Small intestine (tissue), 7 donors: ENCODE measurements at regions not wholly inside any gene's neighbourhood (a gene's known extent, or its start where the extent isn't known, plus 50 kb on each side); places are given as distances from the start of the nearest gene placed in this dataset.

ENCODE experiments used
- DNase-seq, 2 donors: peaks; one replicate each; pipeline versions ENCODE4 v3.0.0 to v3.0.0-alpha.2; 2013
- FAIRE-seq: peaks from 2 replicates; lab custom pipeline; 2012; peaks lifted over from hg19 to GRCh38; lab: Jason Lieb, UNC
- H3K27ac ChIP-seq, 3 donors: one replicate each; pipeline ENCODE4 v1.5.1; 2013; ENCODE audit warnings: low read length in 2 of 3, mild to moderate bottlenecking in 2 of 3, control low read depth in 1 of 3, inconsistent platforms in 1 of 3, low read depth in 1 of 3, moderate library complexity in 1 of 3
- H3K27me3 ChIP-seq, 3 donors: one replicate each; pipeline ENCODE4 v1.6.1; 2013; ENCODE audit warnings: low read length in 3 of 3, inconsistent platforms in 1 of 3; ENCODE audit not compliant: control insufficient read depth in 3 of 3, insufficient read depth in 3 of 3
- H3K36me3 ChIP-seq, 3 donors: one replicate each; pipeline ENCODE4 v1.6.1; 2013; ENCODE audit warnings: low read length in 3 of 3, inconsistent platforms in 1 of 3, low read depth in 1 of 3, mild to moderate bottlenecking in 1 of 3, moderate library complexity in 1 of 3; ENCODE audit not compliant: control insufficient read depth in 3 of 3, insufficient read depth in 2 of 3
- H3K4me1 ChIP-seq, 3 donors: one replicate each; pipeline ENCODE4 v1.6.1; 2013; ENCODE audit warnings: low read length in 2 of 3, inconsistent platforms in 1 of 3, low read depth in 1 of 3, mild to moderate bottlenecking in 1 of 3, moderate library complexity in 1 of 3; ENCODE audit not compliant: control insufficient read depth in 3 of 3, insufficient read depth in 2 of 3
- H3K4me3 ChIP-seq, 3 donors: one replicate each; pipeline ENCODE4 v1.5.1; 2013; ENCODE audit warnings: low read length in 3 of 3, control low read depth in 1 of 3, inconsistent platforms in 1 of 3, low read depth in 1 of 3, mild to moderate bottlenecking in 1 of 3, moderate library complexity in 1 of 3
- H3K9me3 ChIP-seq, 2 donors: one replicate each; pipeline ENCODE4 v1.6.1; 2013; ENCODE audit warnings: low read depth in 1 of 2, low read length in 1 of 2; ENCODE audit not compliant: control insufficient read depth in 2 of 2, insufficient read depth in 1 of 2
- WGBS, 3 donors: extraction: QIAGEN DNeasy Blood & Tissue Kit; methylation state at CpG; one replicate each; pipeline ENCODE4 v1.1.7; 2013; 5-methylcytosine and 5-hydroxymethylcytosine counted together
- donor health status: healthy with polysubstance abuse.
- donor health status: control.
- donor health status: control.
- donor health status: Bipolar disorder and iron deficiency.
- donor health status: healthy.

GRCh38 chr11:95567685-95568084 lies 221.9 kb downstream of the FAM76B start:
- no peaks in the 10 kb centered on the region for H3K4me1 ChIP-seq
- H3K4me3 ChIP-seq = no peak overlapping the region
- 80 to 85% (median 81%) methylated on average over 1 of the region's 1 CpG for WGBS, 3 donors
- no peaks in the 10 kb centered on the region for H3K36me3 ChIP-seq
- FAIRE-seq = no peak
- peaks cover 0 to 4% of the 10 kb centered on the region in 2 donors for H3K9me3 ChIP-seq
- DNase-seq = no peak
- H3K27me3 ChIP-seq = no peaks in the 10 kb centered on the region
- H3K27ac ChIP-seq = no peak overlapping the region

GRCh38 chr11:95566211-95566610 lies 223.4 kb downstream of the FAM76B start:
- DNase-seq (no peak), FAIRE-seq (no peak)
- Histone ChIP-seq H3K4me3 (no peak overlapping the region), H3K27ac (no peak overlapping the region), H3K4me1 (no peaks in the 10 kb centered on the region), H3K36me3 (no peaks in the 10 kb centered on the region), H3K27me3 (no peaks in the 10 kb centered on the region), H3K9me3 (peaks cover 0 to 4% of the 10 kb centered on the region in 2 donors)
- 34 to 64% (median 47%) methylated on average over 1 of the region's 1 CpG for WGBS, 3 donors

GRCh38 chr11:95565724-95566141 lies 223.8 kb downstream of the FAM76B start:
- H3K9me3 ChIP-seq = peaks cover 0 to 4% of the 10 kb centered on the region in 2 donors
- no peaks in the 10 kb centered on the region for H3K4me1 ChIP-seq
- FAIRE-seq (no peak), DNase-seq (no peak)
- WGBS, 3 donors = 73 to 93% (median 77%) methylated on average over 1 of the region's 1 CpG
- H3K27me3 ChIP-seq = no peaks in the 10 kb centered on the region
- no peak overlapping the region for H3K27ac ChIP-seq
- no peak overlapping the region for H3K4me3 ChIP-seq
- H3K36me3 ChIP-seq = no peaks in the 10 kb centered on the region

- Histone ChIP-seq H3K27me3 (no peaks in the 10 kb centered on the region), H3K9me3 (no peaks in the 10 kb centered on the region), H3K4me1 (no peaks in the 10 kb centered on the region), H3K27ac (no peak overlapping the region), H3K36me3 (no peaks in the 10 kb centered on the region), H3K4me3 (no peak overlapping the region)
- no peak for DNase-seq
- WGBS, 3 donors = 37 to 40% (median 39%) methylated on average over 2 of the region's 2 CpGs
- FAIRE-seq = no peak
These were observed 225.7 kb downstream of the FAM76B start for GRCh38 chr11:95563859-95564258.

GRCh38 chr11:95563173-95563572 lies 226.4 kb downstream of the FAM76B start:
- no peaks in the 10 kb centered on the region for H3K36me3 ChIP-seq
- H3K9me3 ChIP-seq = no peaks in the 10 kb centered on the region
- no peaks in the 10 kb centered on the region for H3K4me1 ChIP-seq
- no peak overlapping the region for H3K4me3 ChIP-seq
- DNase-seq (no peak), FAIRE-seq (no peak)
- no peak overlapping the region for H3K27ac ChIP-seq
- WGBS, 3 donors = 68 to 79% (median 78%) methylated on average over 2 of the region's 2 CpGs
- no peaks in the 10 kb centered on the region for H3K27me3 ChIP-seq

GRCh38 chr11:95562196-95562921 lies 227.2 kb downstream of the FAM76B start:
- WGBS, 3 donors = 89 to 93% (median 92%) methylated on average over 6 of the region's 6 CpGs
- H3K9me3 ChIP-seq = no peaks in the 10 kb centered on the region
- H3K27me3 ChIP-seq = no peaks in the 10 kb centered on the region
- H3K4me1 ChIP-seq = no peaks in the 10 kb centered on the region
- H3K36me3 ChIP-seq = no peaks in the 10 kb centered on the region
- FAIRE-seq (no peak), DNase-seq (no peak)
- H3K27ac ChIP-seq = no peak overlapping the region
- no peak overlapping the region for H3K4me3 ChIP-seq

GRCh38 chr11:95559899-95560298 lies 229.7 kb downstream of the FAM76B start:
- no peaks in the 10 kb centered on the region for H3K27me3 ChIP-seq
- DNase-seq = no peak
- H3K36me3 ChIP-seq = no peaks in the 10 kb centered on the region
- no peak overlapping the region for H3K4me3 ChIP-seq
- FAIRE-seq = no peak
- no peak overlapping the region for H3K27ac ChIP-seq
- no peaks in the 10 kb centered on the region for H3K9me3 ChIP-seq
- 73 to 81% (median 74%) methylated on average over 4 of the region's 4 CpGs for WGBS, 3 donors
- no peaks in the 10 kb centered on the region for H3K4me1 ChIP-seq

GRCh38 chr11:95557376-95557775 lies 232.2 kb downstream of the FAM76B start:
- DNase-seq (no peak), FAIRE-seq (no peak)
- H3K27ac ChIP-seq = no peak overlapping the region
- no peaks in the 10 kb centered on the region for H3K9me3 ChIP-seq
- no peak overlapping the region for H3K4me3 ChIP-seq
- H3K36me3 ChIP-seq = no peaks in the 10 kb centered on the region
- H3K4me1 ChIP-seq = no peaks in the 10 kb centered on the region
- H3K27me3 ChIP-seq = no peaks in the 10 kb centered on the region
- WGBS, 3 donors = 58 to 85% (median 74%) methylated on average over 1 of the region's 1 CpG
